ENCODE measurements at regions not wholly inside any gene's neighbourhood (a gene's known extent, or its start where the extent isn't known, plus 50 kb on each side); places are given as distances from the start of the nearest gene placed in this dataset.

DNA sequence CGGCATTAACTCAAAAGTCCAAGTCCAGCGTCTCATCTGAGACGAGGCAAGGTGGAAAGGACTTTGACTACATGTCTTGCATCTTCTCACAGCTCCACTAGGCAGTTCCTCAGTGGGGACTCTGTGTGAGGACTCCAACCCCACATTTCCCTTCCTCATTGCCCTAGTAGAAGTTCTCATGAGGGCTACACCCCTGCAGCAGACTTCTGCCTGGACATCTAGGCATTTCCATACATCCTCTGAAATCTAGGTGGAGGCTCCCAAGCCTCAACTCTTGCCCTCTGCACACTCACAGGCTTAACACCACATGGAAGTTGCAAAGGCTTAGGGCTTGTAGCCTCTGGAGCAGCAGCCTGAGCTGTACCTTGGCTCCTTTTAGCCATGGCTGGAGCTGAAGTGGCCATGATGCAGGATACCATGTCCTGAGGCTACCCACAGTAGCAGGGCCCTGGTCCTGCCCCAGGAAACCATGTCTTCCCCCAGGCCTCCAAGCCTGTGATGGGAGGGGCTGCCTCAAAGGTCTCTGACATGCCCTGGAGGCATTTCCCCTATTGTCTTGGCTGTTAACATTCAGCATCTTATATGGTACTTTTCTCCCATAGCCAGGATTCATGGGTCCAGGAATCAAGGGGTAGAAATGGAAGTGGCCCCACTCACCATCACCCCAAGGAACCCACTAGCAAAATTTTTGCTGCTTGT lies 194.6 kb upstream of the KCNG1 start:
- no peak for DNase-seq (ENCODE audit: low read depth)
- H3K4me3 ChIP-seq (ENCODE audit: low read depth, low read length): no peak overlapping the region
- TF ChIP-seq, protein P1, sequence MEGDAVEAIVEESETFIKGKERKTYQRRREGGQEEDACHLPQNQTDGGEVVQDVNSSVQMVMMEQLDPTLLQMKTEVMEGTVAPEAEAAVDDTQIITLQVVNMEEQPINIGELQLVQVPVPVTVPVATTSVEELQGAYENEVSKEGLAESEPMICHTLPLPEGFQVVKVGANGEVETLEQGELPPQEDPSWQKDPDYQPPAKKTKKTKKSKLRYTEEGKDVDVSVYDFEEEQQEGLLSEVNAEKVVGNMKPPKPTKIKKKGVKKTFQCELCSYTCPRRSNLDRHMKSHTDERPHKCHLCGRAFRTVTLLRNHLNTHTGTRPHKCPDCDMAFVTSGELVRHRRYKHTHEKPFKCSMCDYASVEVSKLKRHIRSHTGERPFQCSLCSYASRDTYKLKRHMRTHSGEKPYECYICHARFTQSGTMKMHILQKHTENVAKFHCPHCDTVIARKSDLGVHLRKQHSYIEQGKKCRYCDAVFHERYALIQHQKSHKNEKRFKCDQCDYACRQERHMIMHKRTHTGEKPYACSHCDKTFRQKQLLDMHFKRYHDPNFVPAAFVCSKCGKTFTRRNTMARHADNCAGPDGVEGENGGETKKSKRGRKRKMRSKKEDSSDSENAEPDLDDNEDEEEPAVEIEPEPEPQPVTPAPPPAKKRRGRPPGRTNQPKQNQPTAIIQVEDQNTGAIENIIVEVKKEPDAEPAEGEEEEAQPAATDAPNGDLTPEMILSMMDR (IDR thresholded peaks at IDR 0.05; ENCODE audit: insufficient read depth, low read depth, low read length, missing control alignments): no peak

DNA sequence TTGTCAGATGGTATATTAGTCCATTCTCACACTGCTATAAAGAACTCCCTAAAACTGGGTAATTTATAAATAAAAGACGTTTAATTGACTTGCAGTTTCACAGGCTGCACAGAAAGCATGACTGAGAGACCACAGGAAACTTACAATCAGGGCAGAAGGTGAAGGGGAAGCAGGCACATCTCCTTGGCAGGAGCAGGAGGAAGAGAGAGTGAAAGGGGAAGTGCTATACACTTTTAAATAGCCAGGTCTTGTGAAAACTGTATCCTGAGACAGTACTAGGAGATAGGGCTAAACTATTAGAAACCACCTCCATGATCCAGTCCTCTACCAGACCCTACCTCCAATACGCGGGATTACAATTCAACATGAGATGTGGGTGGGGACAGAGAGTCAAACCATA lies 193.9 kb upstream of the KCNG1 start:
- TF ChIP-seq, protein P1 (IDR thresholded peaks at IDR 0.05; ENCODE audit: insufficient read depth, low read depth, low read length, missing control alignments): no peak
- no peak for DNase-seq (ENCODE audit: low read depth)

DNA sequence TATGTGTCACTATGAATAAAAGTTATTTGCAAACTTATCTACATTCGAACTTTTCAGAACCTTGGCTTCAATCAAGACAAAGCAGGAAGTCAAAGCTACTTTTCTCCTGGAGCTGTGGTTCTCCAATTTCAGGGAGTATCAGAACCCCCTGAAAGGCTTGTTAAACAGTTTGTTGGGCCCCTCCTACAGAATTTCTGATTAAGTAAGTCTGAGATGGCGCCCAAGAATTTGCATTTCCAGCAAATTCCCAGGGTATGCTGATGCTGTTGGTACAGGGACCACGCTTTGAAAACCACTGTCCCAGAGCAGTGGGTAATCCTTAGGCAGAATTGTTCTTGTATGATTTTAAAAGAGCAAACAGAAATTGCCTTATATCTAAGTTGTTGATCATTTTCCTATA lies 189.9 kb upstream of the KCNG1 start:
- DNase-seq (ENCODE audit: low read depth): no peak
- TF ChIP-seq, protein P1 (IDR thresholded peaks at IDR 0.05; ENCODE audit: insufficient read depth, low read depth, low read length, missing control alignments): no peak

More for the DNA sequence above, 193.9 kb upstream of the KCNG1 start:
- no peak overlapping the region for H3K4me3 ChIP-seq (ENCODE audit: low read depth, low read length)

DNA sequence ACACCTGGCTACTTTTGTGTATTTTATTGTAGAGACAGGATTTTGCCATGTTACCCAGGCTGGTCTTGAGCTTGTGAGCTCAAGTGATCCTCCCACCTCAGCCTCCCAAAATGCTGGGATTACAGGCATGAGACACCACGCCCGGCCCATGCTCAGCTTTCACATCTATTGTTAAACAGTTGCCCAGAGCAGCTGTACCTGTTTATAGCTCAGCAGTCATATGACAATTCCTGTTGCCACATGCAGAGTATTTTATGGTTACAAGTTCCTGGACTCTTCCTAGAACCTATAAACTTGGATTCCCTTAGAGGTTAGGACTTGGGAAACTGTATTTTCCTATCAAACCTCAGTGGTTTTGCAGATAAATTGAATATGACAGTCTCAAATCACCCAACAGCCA lies 188.3 kb upstream of the KCNG1 start:
- no peak overlapping the region for H3K4me3 ChIP-seq (ENCODE audit: low read depth, low read length)
- DNase-seq (ENCODE audit: low read depth): no peak
- TF ChIP-seq, protein P1 (IDR thresholded peaks at IDR 0.05; ENCODE audit: insufficient read depth, low read depth, low read length, missing control alignments): no peak

More for the DNA sequence above, 189.9 kb upstream of the KCNG1 start:
- H3K4me3 ChIP-seq (ENCODE audit: low read depth, low read length): no peak overlapping the region

DNA sequence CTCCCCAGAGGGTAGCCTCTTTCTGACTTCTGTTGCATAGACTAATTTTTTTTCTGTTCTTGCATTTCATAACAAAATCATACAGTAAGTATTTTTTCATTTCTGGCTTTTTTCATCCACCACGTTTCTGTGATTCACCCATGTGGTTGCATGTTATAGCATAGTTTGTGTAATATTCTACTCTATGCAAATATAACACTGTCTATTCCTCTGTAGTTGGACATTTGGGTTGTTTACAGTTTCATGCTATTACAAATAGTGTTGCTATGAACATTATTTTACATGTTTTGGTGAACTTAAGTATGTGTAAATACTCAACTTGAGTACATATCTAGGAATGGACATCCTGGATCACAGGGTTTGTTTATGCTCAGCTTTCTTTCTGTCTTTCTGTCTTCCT lies 187.2 kb upstream of the KCNG1 start:
- no peak overlapping the region for H3K4me3 ChIP-seq (ENCODE audit: low read depth, low read length)
- no peak for DNase-seq (ENCODE audit: low read depth)
- TF ChIP-seq, protein P1 (IDR thresholded peaks at IDR 0.05; ENCODE audit: insufficient read depth, low read depth, low read length, missing control alignments): no peak

DNA sequence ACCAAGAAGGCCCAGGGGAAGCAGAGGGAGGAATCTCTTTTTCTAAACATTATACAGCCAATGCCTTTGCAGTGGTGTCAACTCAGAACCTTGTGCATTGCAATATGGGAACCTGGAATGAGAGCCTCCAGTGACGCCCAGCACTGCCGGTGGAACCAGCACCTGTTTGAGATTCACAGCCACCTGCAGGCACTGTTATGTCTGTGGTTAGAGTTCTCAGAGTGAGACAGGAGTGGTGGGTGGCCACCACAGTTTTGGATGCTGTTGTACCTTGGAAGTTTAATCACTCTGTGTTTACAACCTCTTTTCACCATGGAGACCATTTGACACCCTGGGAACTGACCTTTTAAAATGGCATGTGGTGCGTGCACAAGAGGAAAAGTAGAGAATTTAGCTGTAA lies 185.3 kb upstream of the KCNG1 start:
- DNase-seq (ENCODE audit: low read depth): no peak
- TF ChIP-seq, protein P1 (IDR thresholded peaks at IDR 0.05; ENCODE audit: insufficient read depth, low read depth, low read length, missing control alignments): no peak
- no peak overlapping the region for H3K4me3 ChIP-seq (ENCODE audit: low read depth, low read length)

Data from GM12865 (cell line).